Adrenal gland (tissue), 5 donors: ENCODE measurements at regions not wholly inside any gene's neighbourhood (a gene's known extent, or its start where the extent isn't known, plus 50 kb on each side); places are given as distances from the start of the nearest gene placed in this dataset.

Experiments
- CTCF ChIP-seq, 6 experiments: fragments of 450-650 bp in 4 of 6; fragments of 200-600 bp in 2 of 6; sonication (generic) in 1 of 6; IDR thresholded peaks; 1 replicate in 5 of 6; 2 replicates in 1 of 6; pipeline versions ENCODE4 v1.5.1 to v1.8.0; 2016 to 2021; ENCODE audit warnings: antibody characterized with exemption in 6 of 6, mild to moderate bottlenecking in 2 of 6, moderate library complexity in 1 of 6
- POLR2A ChIP-seq, 2 donors: fragments of 450-650 bp; IDR thresholded peaks; one replicate each; pipeline ENCODE4 v1.6.1; 2017; ENCODE audit warnings: antibody characterized with exemption in 2 of 2, mild to moderate bottlenecking in 2 of 2, moderate library complexity in 1 of 2
- donor health status: DM: no; HTN: no; CAD: no.

DNA sequence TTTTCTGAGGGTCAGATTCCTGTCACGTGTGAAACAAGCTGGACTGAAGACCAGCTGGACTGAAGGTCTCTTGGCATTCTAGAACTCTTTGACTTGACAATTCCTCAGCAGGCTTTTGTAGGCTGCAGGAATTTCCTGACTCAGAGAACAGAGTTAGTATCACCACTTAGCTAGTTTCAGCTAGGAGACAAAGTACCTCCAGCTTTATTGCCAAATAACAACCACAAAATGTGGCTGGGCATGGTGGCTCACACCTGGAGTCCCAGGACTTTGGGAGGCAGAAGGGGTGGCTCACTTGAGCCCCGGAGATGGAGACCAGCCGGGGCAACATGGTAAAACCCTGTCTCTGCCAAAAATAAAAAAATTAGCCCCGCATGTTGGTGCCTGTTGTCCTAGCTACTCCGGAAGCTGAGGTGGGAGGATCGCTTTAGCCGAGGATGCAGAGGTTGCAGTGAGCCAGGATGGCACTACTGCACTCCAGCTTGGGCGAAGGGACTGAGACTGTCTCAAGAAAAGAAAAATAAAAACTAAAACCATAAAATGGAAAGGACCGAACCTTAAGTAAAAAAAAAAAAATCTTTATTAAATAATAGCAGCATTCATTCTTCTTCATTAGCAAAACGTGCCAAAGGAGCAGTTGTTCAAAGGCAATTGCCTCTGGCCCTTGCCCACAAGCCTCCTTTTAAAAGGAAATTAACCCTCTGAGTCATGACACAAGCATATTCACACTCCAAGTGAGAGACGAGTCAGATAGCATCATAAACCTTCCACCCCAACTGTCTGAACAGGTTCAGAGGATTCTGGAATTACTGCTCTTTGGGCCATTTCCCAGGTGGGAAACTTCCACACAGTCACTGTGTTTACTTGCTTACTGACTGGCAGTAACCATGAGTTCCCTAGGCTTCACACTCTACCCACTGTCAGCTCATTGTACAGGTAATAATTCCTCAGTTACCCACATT lies 88.9 kb downstream of the MYL12B start:
- TF ChIP-seq CTCF (IDR thresholded peaks at IDR 0.05) (no peak), POLR2A (IDR thresholded peaks at IDR 0.05) (no peak)
